ENCODE measurements at regions not wholly inside any gene's neighbourhood (a gene's known extent, or its start where the extent isn't known, plus 50 kb on each side); places are given as distances from the start of the nearest gene placed in this dataset.

DNA sequence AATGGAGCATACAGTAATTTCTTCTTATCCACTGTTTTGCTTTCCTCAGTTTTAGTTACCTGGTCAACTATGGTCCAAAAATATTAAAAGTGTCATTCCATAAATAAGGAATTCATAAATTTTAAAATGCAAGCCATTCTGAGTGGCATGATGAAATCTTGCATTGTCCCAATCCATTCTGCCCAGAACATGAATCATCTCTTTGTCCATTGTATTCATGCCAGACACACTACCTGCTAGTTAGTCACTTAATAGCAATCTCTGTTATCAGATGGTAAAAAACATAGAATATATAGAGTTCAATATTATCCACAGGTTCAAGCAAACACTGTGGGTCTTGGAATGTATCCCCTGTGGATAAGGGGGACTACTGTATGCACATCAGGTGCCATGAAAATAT lies 872.2 kb upstream of the NXPH2 start:
- H3K36me3 Mint-ChIP-seq, result peaks cover 5% of the 10 kb centered on the region
- TF ChIP-seq, protein P1, sequence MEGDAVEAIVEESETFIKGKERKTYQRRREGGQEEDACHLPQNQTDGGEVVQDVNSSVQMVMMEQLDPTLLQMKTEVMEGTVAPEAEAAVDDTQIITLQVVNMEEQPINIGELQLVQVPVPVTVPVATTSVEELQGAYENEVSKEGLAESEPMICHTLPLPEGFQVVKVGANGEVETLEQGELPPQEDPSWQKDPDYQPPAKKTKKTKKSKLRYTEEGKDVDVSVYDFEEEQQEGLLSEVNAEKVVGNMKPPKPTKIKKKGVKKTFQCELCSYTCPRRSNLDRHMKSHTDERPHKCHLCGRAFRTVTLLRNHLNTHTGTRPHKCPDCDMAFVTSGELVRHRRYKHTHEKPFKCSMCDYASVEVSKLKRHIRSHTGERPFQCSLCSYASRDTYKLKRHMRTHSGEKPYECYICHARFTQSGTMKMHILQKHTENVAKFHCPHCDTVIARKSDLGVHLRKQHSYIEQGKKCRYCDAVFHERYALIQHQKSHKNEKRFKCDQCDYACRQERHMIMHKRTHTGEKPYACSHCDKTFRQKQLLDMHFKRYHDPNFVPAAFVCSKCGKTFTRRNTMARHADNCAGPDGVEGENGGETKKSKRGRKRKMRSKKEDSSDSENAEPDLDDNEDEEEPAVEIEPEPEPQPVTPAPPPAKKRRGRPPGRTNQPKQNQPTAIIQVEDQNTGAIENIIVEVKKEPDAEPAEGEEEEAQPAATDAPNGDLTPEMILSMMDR (conservative IDR thresholded peaks at IDR 0.05), result no peak
- H3K27ac Mint-ChIP-seq, result no peak overlapping the region
- H3K9me3 Mint-ChIP-seq, result peaks cover 14% of the 10 kb centered on the region
- H3K27me3 Mint-ChIP-seq, result no peaks in the 10 kb centered on the region
- no peak for DNase-seq (ENCODE audit: extremely low spot score, unreplicated experiment)
- H3K4me3 Mint-ChIP-seq, result no peak overlapping the region
- no peaks in the 10 kb centered on the region for H3K4me1 Mint-ChIP-seq (ENCODE audit: unreplicated experiment)

DNA sequence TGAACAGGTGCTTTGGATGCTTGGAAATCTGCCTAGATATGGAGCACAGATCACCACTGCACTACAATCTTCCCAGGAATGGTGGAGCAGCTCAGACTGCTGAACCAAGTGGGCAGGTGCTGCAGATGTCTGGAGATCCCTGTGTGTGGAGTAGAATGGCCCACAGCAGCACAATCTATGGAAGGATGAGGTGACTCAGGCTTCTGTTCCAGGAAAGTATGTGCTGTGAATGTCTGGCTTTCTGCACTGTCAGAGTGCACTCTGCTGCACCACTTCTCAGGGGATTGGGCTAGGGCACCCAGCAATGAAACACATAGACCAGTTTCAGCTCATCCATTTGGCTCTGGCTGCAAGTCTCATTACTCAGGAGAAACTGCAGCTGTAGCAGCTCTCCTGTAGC lies 865.4 kb upstream of the NXPH2 start:
- Mint-ChIP-seq H3K27me3 (no peaks in the 10 kb centered on the region), H3K9me3 (peaks cover 14% of the 10 kb centered on the region), H3K4me3 (no peak overlapping the region), H3K27ac (no peak overlapping the region), H3K4me1 (ENCODE audit: unreplicated experiment) (no peaks in the 10 kb centered on the region), H3K36me3 (peaks cover 5% of the 10 kb centered on the region)
- DNase-seq (ENCODE audit: extremely low spot score, unreplicated experiment), result no peak
- TF ChIP-seq, protein P1 (conservative IDR thresholded peaks at IDR 0.05), result no peak

DNA sequence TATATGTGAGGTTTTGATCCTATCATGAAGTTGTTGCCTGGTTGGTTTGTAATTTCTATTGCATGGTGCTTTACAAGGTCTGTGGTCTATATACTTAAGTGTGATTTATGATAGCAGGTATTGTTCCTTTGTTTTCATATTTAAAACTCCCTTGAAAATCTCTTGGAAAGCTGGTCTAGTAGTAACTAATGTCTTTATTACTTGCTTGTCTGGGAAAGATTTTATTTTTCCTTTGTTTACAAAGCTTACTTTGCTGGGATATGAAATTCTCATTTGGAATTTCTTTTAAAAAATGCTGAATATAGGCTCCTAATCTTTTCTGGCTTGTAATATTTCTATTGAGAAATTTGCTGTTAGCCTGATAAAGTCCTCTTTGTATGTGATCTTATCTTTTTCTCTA lies 862.9 kb upstream of the NXPH2 start:
- Mint-ChIP-seq H3K4me3 (no peak overlapping the region), H3K36me3 (no peaks in the 10 kb centered on the region), H3K4me1 (ENCODE audit: unreplicated experiment) (no peaks in the 10 kb centered on the region), H3K9me3 (peaks cover 1% of the 10 kb centered on the region), H3K27me3 (no peaks in the 10 kb centered on the region), H3K27ac (no peak overlapping the region)
- no peak for DNase-seq (ENCODE audit: extremely low spot score, unreplicated experiment)
- TF ChIP-seq, protein P1 (conservative IDR thresholded peaks at IDR 0.05), result no peak

DNA sequence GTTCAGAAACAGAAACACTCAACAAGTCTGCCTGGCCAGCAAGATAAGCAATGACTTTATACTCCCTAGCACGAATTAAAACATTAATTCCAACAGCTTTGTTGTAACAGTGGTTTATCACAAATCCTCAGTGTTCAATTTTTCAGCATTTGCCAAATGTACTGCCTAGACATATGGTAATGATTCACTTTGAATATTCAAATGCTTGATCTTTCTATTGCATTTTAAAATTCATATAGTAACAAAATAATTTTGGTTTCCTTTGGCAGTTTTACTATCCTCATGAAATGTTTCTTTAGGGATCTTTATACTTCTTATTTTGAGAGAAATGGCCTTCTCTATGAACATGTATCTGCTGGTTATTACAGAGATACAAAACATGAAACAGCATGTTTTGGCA lies 851.8 kb upstream of the NXPH2 start:
- Mint-ChIP-seq H3K4me1 (ENCODE audit: unreplicated experiment) (no peaks in the 10 kb centered on the region), H3K27ac (no peak overlapping the region), H3K9me3 (no peaks in the 10 kb centered on the region), H3K4me3 (no peak overlapping the region), H3K27me3 (no peaks in the 10 kb centered on the region), H3K36me3 (no peaks in the 10 kb centered on the region)
- no peak for DNase-seq (ENCODE audit: extremely low spot score, unreplicated experiment)
- TF ChIP-seq, protein P1 (conservative IDR thresholded peaks at IDR 0.05), result no peak

- H3K4me1 Mint-ChIP-seq (ENCODE audit: unreplicated experiment), result no peaks in the 10 kb centered on the region
- no peak overlapping the region for H3K27ac Mint-ChIP-seq
- TF ChIP-seq, protein P1 (conservative IDR thresholded peaks at IDR 0.05), result no peak
- no peak overlapping the region for H3K4me3 Mint-ChIP-seq
- no peaks in the 10 kb centered on the region for H3K36me3 Mint-ChIP-seq
- no peaks in the 10 kb centered on the region for H3K27me3 Mint-ChIP-seq
- H3K9me3 Mint-ChIP-seq, result no peaks in the 10 kb centered on the region
- no peak for DNase-seq (ENCODE audit: extremely low spot score, unreplicated experiment)
These were observed 848.7 kb upstream of the NXPH2 start for GRCh38 chr2:139628931-139629330.

- no peaks in the 10 kb centered on the region for H3K36me3 Mint-ChIP-seq
- TF ChIP-seq, protein P1 (conservative IDR thresholded peaks at IDR 0.05), result no peak
- H3K9me3 Mint-ChIP-seq, result no peaks in the 10 kb centered on the region
- H3K27ac Mint-ChIP-seq, result no peak overlapping the region
- no peak for DNase-seq (ENCODE audit: extremely low spot score, unreplicated experiment)
- no peaks in the 10 kb centered on the region for H3K4me1 Mint-ChIP-seq (ENCODE audit: unreplicated experiment)
- no peak overlapping the region for H3K4me3 Mint-ChIP-seq
- H3K27me3 Mint-ChIP-seq, result no peaks in the 10 kb centered on the region
These were observed 845.9 kb upstream of the NXPH2 start for GRCh38 chr2:139626128-139626527.

Measured in type B pancreatic cell (in vitro differentiated cells).